K562 (cell line): ENCODE measurements at regions not wholly inside any gene's neighbourhood (a gene's known extent, or its start where the extent isn't known, plus 50 kb on each side); places are given as distances from the start of the nearest gene placed in this dataset.

Experiments used
- CUX1 ChIP-seq: fragments of 200-800 bp; sonication (Bioruptor generic); IDR thresholded peaks from 2 replicates; pipeline ENCODE4 v1.6.1; 2016; ENCODE audit warnings: missing genetic modification characterization, missing compliant biosample characterization
- DMBX1 ChIP-seq: fragments of 250-450 bp; sonication (Bioruptor Pico); IDR thresholded peaks from 2 replicates; pipeline ENCODE4 v1.8.0; 2022; ENCODE audit warnings: inconsistent platforms, mild to moderate bottlenecking, moderate library complexity, borderline replicate concordance
- ELK1 ChIP-seq: sonication (generic); formaldehyde crosslinking; IDR thresholded peaks from 2 replicates; pipeline ENCODE4 v1.8.1; 2022; ENCODE audit warnings: missing genetic modification reagents
- ETS2 ChIP-seq: IDR thresholded peaks from 2 replicates; pipeline ENCODE4 v1.6.1; 2016; ENCODE audit warnings: borderline replicate concordance, missing genetic modification characterization, mild to moderate bottlenecking, moderate library complexity, missing compliant biosample characterization; ENCODE audit not compliant: poor library complexity, severe bottlenecking
- FOXK2 ChIP-seq, 2 experiments: fragments of 450-650 bp; IDR thresholded peaks in 1 of 2; conservative IDR thresholded peaks in 1 of 2; 2 replicates each; pipeline ENCODE4 v1.6.1; 2016; ENCODE audit warnings: low read depth in 2 of 2, mild to moderate bottlenecking in 1 of 2
- JUND ChIP-seq, 2 experiments: IDR thresholded peaks; 2 replicates in 1 of 2; 3 replicates in 1 of 2; pipeline ENCODE4 v1.6.1; 2011; ENCODE audit warnings: borderline replicate concordance in 2 of 2, low read depth in 2 of 2, low read length in 2 of 2, improper control_type of control experiment in 1 of 2, missing biosample characterization in 1 of 2, missing genetic modification characterization in 1 of 2, missing genetic modification reagents in 1 of 2
- MEIS2 ChIP-seq: fragments of 450-650 bp; IDR thresholded peaks from 2 replicates; pipeline ENCODE4 v1.6.1; 2014; ENCODE audit warnings: mild to moderate bottlenecking; ENCODE audit not compliant: partially characterized antibody
- MXD1 ChIP-seq: fragments of 250-450 bp; sonication (Bioruptor Pico); IDR thresholded peaks from 2 replicates; pipeline ENCODE4 v1.8.0; 2021; ENCODE audit warnings: borderline replicate concordance, mild to moderate bottlenecking, moderate library complexity; ENCODE audit not compliant: poor library complexity, severe bottlenecking
- NKRF ChIP-seq: fragments of 450-650 bp; IDR thresholded peaks from 2 replicates; pipeline ENCODE4 v1.6.1; 2016; ENCODE audit warnings: borderline replicate concordance
- NONO ChIP-seq, 2 experiments: fragments of 200-400 bp in 1 of 2; fragments of 450-650 bp in 1 of 2; formaldehyde crosslinking in 1 of 2; IDR thresholded peaks; 2 replicates each; pipeline ENCODE4 v1.6.1; 2017; ENCODE audit warnings: low read depth in 2 of 2, mild to moderate bottlenecking in 2 of 2, moderate library complexity in 2 of 2, low read length in 1 of 2
- OTX1 ChIP-seq: fragments of 450-650 bp; formaldehyde crosslinking; IDR thresholded peaks from 2 replicates; pipeline ENCODE4 v1.4.0; 2022; ENCODE audit warnings: mild to moderate bottlenecking
- PHF8 ChIP-seq: fragments of 200-600 bp; sonication (generic); IDR thresholded peaks from 2 replicates; pipeline ENCODE4 v1.6.1; 2012; ENCODE audit warnings: mixed run types, mild to moderate bottlenecking, inconsistent platforms, low read length, moderate library complexity, borderline replicate concordance
- TBP ChIP-seq: optimal IDR thresholded peaks from 2 replicates; pipeline ENCODE3; 2011; ENCODE audit warnings: low read depth, low read length, improper control_type of control experiment
- UBTF ChIP-seq, 2 experiments: IDR thresholded peaks; 2 replicates each; pipeline ENCODE4 v1.6.1; 2012; ENCODE audit warnings: improper control_type of control experiment in 2 of 2, low read depth in 2 of 2, low read length in 2 of 2, borderline replicate concordance in 1 of 2
- ZSCAN29 ChIP-seq: fragments of 450-650 bp; IDR thresholded peaks from 2 replicates; pipeline ENCODE4 v1.6.1; 2017

- no peak for TF ChIP-seq UBTF (IDR thresholded peaks at IDR 0.05; ENCODE audit: borderline replicate concordance in 1 of 2, low read depth in 2 of 2, low read length in 2 of 2)
- peak; percentile 98 for TF ChIP-seq TBP
- TF ChIP-seq DMBX1: no peak; the same call in 1 of the 2 replicates
- TF ChIP-seq OTX1: no peak
- TF ChIP-seq JUND (IDR thresholded peaks at IDR 0.05; ENCODE audit: borderline replicate concordance, low read depth, low read length): peak; percentile 52; the same call in 1 of the 2 replicates
- TF ChIP-seq JUND (tag; IDR thresholded peaks at IDR 0.05; ENCODE audit: borderline replicate concordance, low read depth, low read length): no peak
- TF ChIP-seq MXD1: no peak
- no peak for TF ChIP-seq CUX1 (CRISPR knock-in tag)
- no peak for TF ChIP-seq ELK1 (CRISPR knock-in tag)
- peak; percentile 20 to 32; a peak in 3 of 4 replicates for TF ChIP-seq FOXK2 (conservative IDR thresholded peaks at IDR 0.05 in 1 of 2, IDR thresholded peaks at IDR 0.05 in 1 of 2; ENCODE audit: low read depth in 2 of 2)
- no peak for TF ChIP-seq NONO (IDR thresholded peaks at IDR 0.05; ENCODE audit: low read depth in 2 of 2, low read length in 1 of 2)
- no peak for TF ChIP-seq PHF8
- peak; percentile 78 for TF ChIP-seq ZSCAN29
- TF ChIP-seq MEIS2: peak; percentile 39
- TF ChIP-seq ETS2: no peak
- no peak for TF ChIP-seq NKRF
Measured at GRCh38 chr6:26311012-26311384, 54.0 kb upstream of the BTN3A2 start (continued).
